GM23338 (cell line): ENCODE measurements at regions not wholly inside any gene's neighbourhood (a gene's known extent, or its start where the extent isn't known, plus 50 kb on each side); places are given as distances from the start of the nearest gene placed in this dataset.

ENCODE experiments used
- CTCF ChIP-seq, 2 experiments: fragments of 200-600 bp in 1 of 2; sonication (generic) in 1 of 2; conservative IDR thresholded peaks; 2 replicates each; pipeline versions ENCODE4 v1.5.1 to v1.6.1; 2016 to 2017; ENCODE audit warnings: antibody characterized with exemption in 2 of 2, low read depth in 2 of 2, mild to moderate bottlenecking in 2 of 2, moderate library complexity in 1 of 2
- EZH2 ChIP-seq: fragments of 200-600 bp; sonication (generic); IDR thresholded peaks from one replicate; pipeline ENCODE4 v1.8.0; 2017; ENCODE audit warnings: antibody characterized with exemption, mild to moderate bottlenecking, low read depth; ENCODE audit not compliant: unreplicated experiment
- EZH2phosphoT487 ChIP-seq: fragments of 200-600 bp; sonication (generic); IDR thresholded peaks from one replicate; pipeline ENCODE4 v1.8.1; 2018; ENCODE audit warnings: antibody characterized with exemption; ENCODE audit not compliant: unreplicated experiment
- POLR2AphosphoS5 ChIP-seq: IDR thresholded peaks from 2 replicates; pipeline ENCODE4 v1.6.1; 2016; ENCODE audit warnings: antibody characterized with exemption, low read depth

DNA sequence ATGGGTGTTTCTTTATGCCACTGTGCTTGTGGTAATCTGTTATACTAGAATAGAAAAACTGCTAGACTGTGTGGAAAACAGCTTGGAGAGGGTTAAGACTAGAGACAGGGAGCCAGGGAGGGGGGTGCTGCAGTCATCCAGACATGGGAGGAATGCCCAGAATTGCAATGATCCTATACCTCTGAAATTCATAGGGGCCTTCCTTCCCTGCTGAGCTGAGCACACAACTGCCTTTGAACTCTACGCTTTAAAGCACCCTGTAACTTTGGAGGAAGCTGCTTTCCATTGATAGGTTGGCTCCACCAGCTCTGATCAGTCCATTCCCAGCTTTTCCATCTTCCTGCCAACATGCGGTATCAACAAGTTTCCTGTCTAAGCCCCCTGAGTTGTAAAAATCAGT is 155.9 kb upstream of the RASGEF1B start:
- TF ChIP-seq CTCF (conservative IDR thresholded peaks at IDR 0.05; ENCODE audit: low read depth in 2 of 2) = no peak
- no peak for TF ChIP-seq POLR2AphosphoS5
- TF ChIP-seq EZH2 = no peak
- TF ChIP-seq EZH2phosphoT487 = no peak
